ENCODE measurements at regions not wholly inside any gene's neighbourhood (a gene's known extent, or its start where the extent isn't known, plus 50 kb on each side); places are given as distances from the start of the nearest gene placed in this dataset.

DNA sequence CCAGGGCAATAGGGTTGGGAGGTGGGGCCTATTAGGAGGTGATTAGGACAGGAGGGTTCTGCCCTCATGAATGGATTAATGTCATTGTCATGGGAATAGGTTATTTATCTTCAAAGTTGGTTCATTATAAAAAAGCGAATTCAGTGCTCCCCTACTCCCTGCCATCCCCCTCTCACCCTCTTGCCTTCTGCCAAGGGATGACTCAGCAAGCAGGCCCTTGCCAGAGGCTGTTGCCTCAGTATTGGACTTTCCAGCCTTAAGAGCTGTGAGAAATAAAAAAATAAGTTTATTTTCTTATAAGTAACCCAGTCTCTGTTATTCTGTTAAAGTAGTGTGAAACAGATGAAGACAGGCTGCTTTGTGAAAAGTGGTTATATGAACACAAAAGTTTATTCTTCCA lies 381.1 kb upstream of the ZFP64 start:
- Mint-ChIP-seq H3K27ac (ENCODE audit: unreplicated experiment) (no peak overlapping the region), H3K36me3 (ENCODE audit: low read depth) (no peaks in the 10 kb centered on the region), H3K27me3 (ENCODE audit: low read depth) (no peaks in the 10 kb centered on the region), H3K4me1 (ENCODE audit: low read depth) (no peaks in the 10 kb centered on the region), H3K4me3 (ENCODE audit: unreplicated experiment) (no peak overlapping the region), H3K9me3 (ENCODE audit: low read depth) (peaks cover 10% of the 10 kb centered on the region)
- DNase-seq (ENCODE audit: low spot score): no peak
- no peak for TF ChIP-seq CTCF (IDR thresholded peaks at IDR 0.05)

DNA sequence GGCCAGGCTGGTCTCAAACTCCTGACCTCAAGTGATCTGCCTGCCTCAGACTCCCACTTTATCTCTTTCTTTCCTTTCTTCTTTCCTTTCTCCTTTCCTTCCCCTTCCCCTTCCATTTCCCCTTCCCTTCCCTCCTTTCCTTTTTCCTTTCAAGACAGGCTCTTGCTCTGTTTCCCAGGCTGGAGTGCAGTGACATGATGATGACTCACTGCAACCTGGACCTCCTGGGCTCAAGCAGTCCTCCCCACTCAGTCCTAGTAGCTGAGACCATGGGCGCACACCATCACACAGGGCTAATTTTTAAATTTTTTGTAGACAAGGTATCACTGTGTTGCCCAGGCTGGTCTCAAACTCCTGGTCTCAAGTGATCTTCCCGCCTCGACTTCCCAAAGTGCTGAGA lies 377.6 kb upstream of the ZFP64 start:
- Mint-ChIP-seq H3K4me3 (ENCODE audit: unreplicated experiment) (no peak overlapping the region), H3K9me3 (ENCODE audit: low read depth) (peaks cover 2% of the 10 kb centered on the region), H3K36me3 (ENCODE audit: low read depth) (no peaks in the 10 kb centered on the region), H3K27ac (ENCODE audit: unreplicated experiment) (no peak overlapping the region), H3K27me3 (ENCODE audit: low read depth) (no peaks in the 10 kb centered on the region), H3K4me1 (ENCODE audit: low read depth) (no peaks in the 10 kb centered on the region)
- DNase-seq (ENCODE audit: low spot score): no peak
- TF ChIP-seq CTCF (IDR thresholded peaks at IDR 0.05): no peak

- DNase-seq (ENCODE audit: low spot score): no peak
- Mint-ChIP-seq H3K36me3 (ENCODE audit: low read depth) (no peaks in the 10 kb centered on the region), H3K27ac (ENCODE audit: unreplicated experiment) (no peak overlapping the region), H3K4me3 (ENCODE audit: unreplicated experiment) (no peak overlapping the region), H3K9me3 (ENCODE audit: low read depth) (peaks cover 3% of the 10 kb centered on the region), H3K4me1 (ENCODE audit: low read depth) (no peaks in the 10 kb centered on the region), H3K27me3 (ENCODE audit: low read depth) (no peaks in the 10 kb centered on the region)
- no peak for TF ChIP-seq CTCF (IDR thresholded peaks at IDR 0.05)
Measured at GRCh38 chr20:52565614-52566013, 374.0 kb upstream of the ZFP64 start.

GRCh38 chr20:52564594-52564993 lies 373.0 kb upstream of the ZFP64 start:
- no peaks in the 10 kb centered on the region for H3K36me3 Mint-ChIP-seq (ENCODE audit: low read depth)
- H3K9me3 Mint-ChIP-seq (ENCODE audit: low read depth): peaks cover 7% of the 10 kb centered on the region
- H3K27me3 Mint-ChIP-seq (ENCODE audit: low read depth): no peaks in the 10 kb centered on the region
- no peak overlapping the region for H3K4me3 Mint-ChIP-seq (ENCODE audit: unreplicated experiment)
- no peak for DNase-seq (ENCODE audit: low spot score)
- H3K27ac Mint-ChIP-seq (ENCODE audit: unreplicated experiment): no peak overlapping the region
- H3K4me1 Mint-ChIP-seq (ENCODE audit: low read depth): no peaks in the 10 kb centered on the region
- TF ChIP-seq CTCF (IDR thresholded peaks at IDR 0.05): no peak

DNA sequence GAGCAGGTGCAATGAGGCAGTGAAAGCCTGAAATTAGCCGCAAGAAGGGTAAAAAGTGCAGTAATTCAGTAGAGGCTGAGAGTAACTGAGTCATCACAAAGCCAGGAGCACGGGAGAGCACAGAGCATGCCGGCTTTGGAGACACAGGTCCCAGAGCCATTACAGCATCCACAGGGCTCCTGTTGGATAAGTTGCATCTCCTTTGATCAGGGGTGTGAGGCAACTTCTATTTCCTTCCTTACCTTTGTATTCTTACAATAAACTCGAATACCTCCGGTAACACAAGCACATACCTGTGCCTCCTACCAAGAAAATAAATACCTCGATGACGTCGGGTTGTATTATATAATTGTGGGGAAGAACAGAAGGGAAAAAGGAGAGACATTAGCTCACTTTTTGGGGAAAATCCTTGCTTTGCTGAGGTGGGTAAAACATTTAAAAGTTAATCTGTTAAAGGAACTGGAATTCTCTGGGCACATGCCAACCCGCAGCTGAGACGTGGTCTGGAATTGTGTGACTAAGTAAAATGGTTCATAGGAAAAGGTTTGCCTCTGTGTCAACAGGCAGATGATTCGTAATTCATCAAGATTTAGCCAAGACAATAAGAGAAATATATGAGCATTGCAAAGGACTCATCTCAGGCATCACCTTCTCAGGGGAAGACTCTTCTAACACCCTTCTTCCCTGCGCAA lies 360.7 kb upstream of the ZFP64 start:
- Mint-ChIP-seq H3K4me1 (ENCODE audit: low read depth) (peaks cover 5% of the 10 kb centered on the region), H3K27ac (ENCODE audit: unreplicated experiment) (no peak overlapping the region), H3K27me3 (ENCODE audit: low read depth) (no peaks in the 10 kb centered on the region), H3K36me3 (ENCODE audit: low read depth) (no peaks in the 10 kb centered on the region), H3K9me3 (ENCODE audit: low read depth) (peaks cover 26% of the 10 kb centered on the region), H3K4me3 (ENCODE audit: unreplicated experiment) (no peak overlapping the region)
- no peak for TF ChIP-seq CTCF (IDR thresholded peaks at IDR 0.05)
- no peak for DNase-seq (ENCODE audit: low spot score)
